Testis (tissue), 2 donors: ENCODE measurements at regions not wholly inside any gene's neighbourhood (a gene's known extent, or its start where the extent isn't known, plus 50 kb on each side); places are given as distances from the start of the nearest gene placed in this dataset.
"Not testable (repeated sequence)": the region's sequence is repeated elsewhere in the genome, so short reads cannot be mapped to it uniquely, and the experiment has no call there.

Experiments used
- POLR2A ChIP-seq: fragments of 450-650 bp; IDR thresholded peaks from one replicate; pipeline ENCODE4 v1.6.1; 2017; ENCODE audit warnings: antibody characterized with exemption, mild to moderate bottlenecking, moderate library complexity
- TF ChIP-seq, protein P1 (sequence below), 3 experiments: fragments of 450-650 bp in 2 of 3; fragments of 200-600 bp in 1 of 3; sonication (generic) in 1 of 3; IDR thresholded peaks; one replicate each; pipeline ENCODE4 v1.5.1; 2016 to 2019; ENCODE audit warnings: antibody characterized with exemption in 3 of 3, mild to moderate bottlenecking in 2 of 3, moderate library complexity in 1 of 3

DNA sequence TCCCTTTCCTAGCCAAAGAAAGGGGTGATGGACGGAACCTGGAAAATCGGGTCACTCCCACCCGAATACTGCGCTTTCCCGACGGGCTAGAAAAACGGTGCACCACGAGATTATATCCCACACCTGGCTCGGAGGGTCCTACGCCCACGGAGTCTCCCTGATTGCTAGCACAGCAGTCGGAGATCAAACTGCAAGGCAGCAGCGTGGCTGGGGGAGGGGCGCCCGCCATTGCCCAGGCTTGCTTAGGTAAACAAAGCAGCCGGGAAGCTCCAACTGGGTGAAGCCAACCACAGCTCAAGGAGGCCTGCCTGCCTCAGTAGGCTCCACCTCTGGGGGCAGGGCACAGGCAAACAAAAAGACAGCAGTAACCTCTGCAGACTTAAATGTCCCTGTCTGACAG, 186.0 kb downstream of the SMARCA1 start:
- TF ChIP-seq, protein P1, sequence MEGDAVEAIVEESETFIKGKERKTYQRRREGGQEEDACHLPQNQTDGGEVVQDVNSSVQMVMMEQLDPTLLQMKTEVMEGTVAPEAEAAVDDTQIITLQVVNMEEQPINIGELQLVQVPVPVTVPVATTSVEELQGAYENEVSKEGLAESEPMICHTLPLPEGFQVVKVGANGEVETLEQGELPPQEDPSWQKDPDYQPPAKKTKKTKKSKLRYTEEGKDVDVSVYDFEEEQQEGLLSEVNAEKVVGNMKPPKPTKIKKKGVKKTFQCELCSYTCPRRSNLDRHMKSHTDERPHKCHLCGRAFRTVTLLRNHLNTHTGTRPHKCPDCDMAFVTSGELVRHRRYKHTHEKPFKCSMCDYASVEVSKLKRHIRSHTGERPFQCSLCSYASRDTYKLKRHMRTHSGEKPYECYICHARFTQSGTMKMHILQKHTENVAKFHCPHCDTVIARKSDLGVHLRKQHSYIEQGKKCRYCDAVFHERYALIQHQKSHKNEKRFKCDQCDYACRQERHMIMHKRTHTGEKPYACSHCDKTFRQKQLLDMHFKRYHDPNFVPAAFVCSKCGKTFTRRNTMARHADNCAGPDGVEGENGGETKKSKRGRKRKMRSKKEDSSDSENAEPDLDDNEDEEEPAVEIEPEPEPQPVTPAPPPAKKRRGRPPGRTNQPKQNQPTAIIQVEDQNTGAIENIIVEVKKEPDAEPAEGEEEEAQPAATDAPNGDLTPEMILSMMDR (IDR thresholded peaks at IDR 0.05): not testable (repeated sequence)
- TF ChIP-seq POLR2A: not testable (repeated sequence)
